ENCODE measurements at regions not wholly inside any gene's neighbourhood (a gene's known extent, or its start where the extent isn't known, plus 50 kb on each side); places are given as distances from the start of the nearest gene placed in this dataset.

- no peak for DNase-seq
Measured at GRCh38 chr2:177038787-177039484, 173.7 kb upstream of the HNRNPA3 start.

GRCh38 chr2:177042311-177042710 lies 170.3 kb upstream of the HNRNPA3 start:
- no peak for DNase-seq

- no peak for DNase-seq
Measured at GRCh38 chr2:177044671-177045070, 167.9 kb upstream of the HNRNPA3 start.

GRCh38 chr2:177048981-177049380 lies 163.6 kb upstream of the HNRNPA3 start:
- peak; percentile 16 for DNase-seq

- no peak for DNase-seq
Measured at GRCh38 chr2:177051278-177051677, 161.3 kb upstream of the HNRNPA3 start.

GRCh38 chr2:177052471-177052870 lies 160.1 kb upstream of the HNRNPA3 start:
- DNase-seq, result no peak

- no peak for DNase-seq
Measured at GRCh38 chr2:177053038-177053437, 159.6 kb upstream of the HNRNPA3 start.

- no peak for DNase-seq
Measured at GRCh38 chr2:177053716-177054115, 158.9 kb upstream of the HNRNPA3 start.

GRCh38 chr2:177056481-177056929 lies 156.1 kb upstream of the HNRNPA3 start:
- peak; percentile 29 for DNase-seq

- no peak for DNase-seq
Measured at GRCh38 chr2:177058747-177059146, 153.8 kb upstream of the HNRNPA3 start.

- DNase-seq, result no peak
Measured at GRCh38 chr2:177059293-177059692, 153.3 kb upstream of the HNRNPA3 start.

GRCh38 chr2:177063331-177063730 lies 149.3 kb upstream of the HNRNPA3 start:
- DNase-seq, result no peak

GRCh38 chr2:177064422-177064821 lies 148.2 kb upstream of the HNRNPA3 start:
- DNase-seq, result no peak

- DNase-seq, result no peak
Measured at GRCh38 chr2:177068967-177069366, 143.6 kb upstream of the HNRNPA3 start.

- no peak for DNase-seq
Measured at GRCh38 chr2:177072090-177072489, 140.5 kb upstream of the HNRNPA3 start.

- DNase-seq, result no peak
Measured at GRCh38 chr2:177073611-177074010, 139.0 kb upstream of the HNRNPA3 start.

- DNase-seq, result no peak
Measured at GRCh38 chr2:177074099-177074710, 138.4 kb upstream of the HNRNPA3 start.

GRCh38 chr2:177075254-177075653 lies 137.3 kb upstream of the HNRNPA3 start:
- DNase-seq, result no peak

GRCh38 chr2:177076636-177077179 lies 135.9 kb upstream of the HNRNPA3 start:
- no peak for DNase-seq

- DNase-seq, result no peak
Measured at GRCh38 chr2:177077778-177078177, 134.8 kb upstream of the HNRNPA3 start.

GRCh38 chr2:177078416-177078815 lies 134.2 kb upstream of the HNRNPA3 start:
- DNase-seq, result no peak

GRCh38 chr2:177078855-177079254 lies 133.7 kb upstream of the HNRNPA3 start:
- no peak for DNase-seq

- DNase-seq, result no peak
Measured at GRCh38 chr2:177080746-177081284, 131.8 kb upstream of the HNRNPA3 start.

- no peak for DNase-seq
Measured at GRCh38 chr2:177084607-177085006, 128.0 kb upstream of the HNRNPA3 start.

All from hematopoietic multipotent progenitor cell treated with erythropoietin and hydrocortisone succinate and interleukin-3 and kit ligand, for 4 days (in vitro differentiated cells).